Heart left ventricle (tissue), 16 donors: ENCODE measurements at regions not wholly inside any gene's neighbourhood (a gene's known extent, or its start where the extent isn't known, plus 50 kb on each side); places are given as distances from the start of the nearest gene placed in this dataset.

ENCODE experiments used
- ATAC-seq, 4 donors: fragments of 200-7000 bp; cut with Tn5 transposase; one replicate each; pipeline ENCODE4 v1.9.1; 2020 to 2022; ENCODE audit warnings: moderate library complexity in 4 of 4, mild to moderate bottlenecking in 3 of 4, moderate number of reproducible peaks in 1 of 4
- DNase-seq, 5 donors: peaks; one replicate each; pipeline ENCODE4 v3.0.0-alpha.2; 2020
- H3K27ac ChIP-seq, 12 donors: fragments of 200-600 bp; sonication (generic) in 4 of 12; one replicate each; pipeline versions ENCODE4 v1.5.0 to v1.8.0; 2016 to 2022; ENCODE audit warnings: mild to moderate bottlenecking in 2 of 12
- H3K27me3 ChIP-seq, 9 donors: fragments of 200-600 bp; sonication (generic) in 2 of 9; one replicate each; pipeline versions ENCODE4 v1.5.1 to v1.8.0; 2016 to 2022; ENCODE audit warnings: mild to moderate bottlenecking in 3 of 9
- H3K36me3 ChIP-seq, 9 donors: fragments of 200-600 bp; sonication (generic) in 2 of 9; one replicate each; pipeline versions ENCODE4 v1.5.0 to v1.8.0; 2018 to 2022; ENCODE audit warnings: mild to moderate bottlenecking in 2 of 9
- H3K4me1 ChIP-seq, 12 donors: fragments of 200-600 bp; sonication (generic) in 4 of 12; one replicate each; pipeline versions ENCODE4 v1.5.0 to v1.8.0; 2016 to 2022; ENCODE audit warnings: mild to moderate bottlenecking in 3 of 12
- H3K4me3 ChIP-seq, 12 donors: fragments of 200-600 bp; sonication (generic) in 4 of 12; one replicate each; pipeline versions ENCODE4 v1.5.0 to v1.8.0; 2017 to 2022; ENCODE audit warnings: mild to moderate bottlenecking in 9 of 12, moderate library complexity in 4 of 12
- H3K9me3 ChIP-seq, 12 donors: fragments of 200-600 bp; sonication (generic) in 4 of 12; one replicate each; pipeline versions ENCODE4 v1.5.0 to v1.8.0; 2016 to 2022; ENCODE audit warnings: mild to moderate bottlenecking in 1 of 12
- CTCF ChIP-seq, 12 donors: fragments of 200-600 bp; sonication (generic) in 4 of 12; IDR thresholded peaks; one replicate each; pipeline versions ENCODE4 v1.5.0 to v1.8.0; 2018 to 2022; ENCODE audit warnings: antibody characterized with exemption in 12 of 12, mild to moderate bottlenecking in 5 of 12
- POLR2A ChIP-seq, 2 donors: fragments of 450-650 bp; IDR thresholded peaks; one replicate each; pipeline ENCODE4 v1.6.1; 2017; ENCODE audit warnings: antibody characterized with exemption in 2 of 2, mild to moderate bottlenecking in 2 of 2, moderate library complexity in 2 of 2
- WGBS, 4 donors: extraction: QIAGEN DNeasy Blood & Tissue Kit in 2 of 4; methylation state at CpG; one replicate each; pipeline versions ENCODE4 v1.1.5 to v1.1.7; 2013 to 2018; 5-methylcytosine and 5-hydroxymethylcytosine counted together
- intact Hi-C, 10 donors: fragments of 100-400 bp; cut with DNase I; formaldehyde crosslinking; loops; one replicate each; pipeline versions ENCODE4 v1.11.1 to v1.14.2; 2022
- donor health status: ischemic (EF 13 %, LVEDD 7.1; RV severe dilation, severe dysfunction).
- donor health status: healthy with polysubstance abuse.
- donor health status: DM: no; HTN: yes; CAD: no.
- donor health status: DM: no; HTN: no; CAD: no.
- donor health status: ischemic (EF 25% LVEDD 6.9; RV normal size, moderate dysfunction).
- donor health status: ischemic (EF 25% LVEDD 5.7; RV mildly dilated, moderate dysfunction).
- donor health status: healthy.
- donor health status: DM: yes; HTN: yes; CAD: no.
- donor health status: ischemic (EF 35%, LVEDD 5.7; RV mildly dilated, moderate dysfunction).
- donor health status: nonischemic (EF 11% LVEDD 7.7; RV severe dilation, severe dysfunction).
- donor health status: DM: yes; HTN: yes; CAD: no.
- donor health status: PGD.
- donor health status: ischemic (EF 29% LVEDD 5.4; RV normal size, mild dysfunction).
- donor health status: nonischemic (EF 23%, LVEDD 6.1; RV moderate dilation, normal function).

DNA sequence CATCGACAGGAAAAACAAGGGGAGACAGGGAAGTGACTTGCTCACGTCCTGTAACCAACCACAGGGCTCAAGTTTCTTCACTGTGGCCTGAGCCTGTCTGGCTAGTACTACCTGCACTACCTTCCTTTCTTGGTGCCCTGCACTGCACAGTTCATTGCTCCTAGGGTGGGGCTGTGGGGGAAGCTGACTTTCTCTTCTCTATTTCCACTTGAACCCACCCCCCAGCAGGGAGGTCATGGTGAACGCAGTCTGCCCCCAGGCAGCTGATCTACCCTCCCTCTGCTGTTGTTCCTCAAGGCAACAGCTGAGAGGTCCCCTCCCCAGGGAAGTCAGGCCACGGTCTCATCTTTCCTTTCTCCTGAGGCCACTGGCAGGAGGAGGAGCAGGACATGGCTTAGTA lies 532.1 kb downstream of the SOX11 start:
- no peak for TF ChIP-seq CTCF (IDR thresholded peaks at IDR 0.05)
- no peak for TF ChIP-seq POLR2A (IDR thresholded peaks at IDR 0.05)
- no peaks in the 10 kb centered on the region for H3K4me1 ChIP-seq
- WGBS, 4 donors: 49 to 63% (median 62%) methylated on average over 4 of the region's 4 CpGs
- no peaks in the 10 kb centered on the region for H3K9me3 ChIP-seq
- no peak overlapping the region for H3K4me3 ChIP-seq
- no peak for ATAC-seq
- no peaks in the 10 kb centered on the region for H3K36me3 ChIP-seq
- H3K27me3 ChIP-seq: no peaks in the 10 kb centered on the region
- intact Hi-C loops: no loop called here
- no peak overlapping the region for H3K27ac ChIP-seq
- no peak for DNase-seq

- ATAC-seq (no peak), DNase-seq (no peak)
- TF ChIP-seq POLR2A (IDR thresholded peaks at IDR 0.05) (no peak), CTCF (IDR thresholded peaks at IDR 0.05) (no peak)
- Histone ChIP-seq H3K36me3 (no peaks in the 10 kb centered on the region), H3K27me3 (no peaks in the 10 kb centered on the region), H3K27ac (no peak overlapping the region), H3K4me3 (no peak overlapping the region), H3K9me3 (peaks cover 0 to 2% (median 0%) of the 10 kb centered on the region in 12 donors), H3K4me1 (no peaks in the 10 kb centered on the region)
- intact Hi-C loops: no loop called here
- WGBS, 4 donors: 39 to 62% (median 50%) methylated on average over 1 to 2 of the region's 2 CpGs
Observed at GRCh38 chr2:6228251-6228650, 536.1 kb downstream of the SOX11 start.

DNA sequence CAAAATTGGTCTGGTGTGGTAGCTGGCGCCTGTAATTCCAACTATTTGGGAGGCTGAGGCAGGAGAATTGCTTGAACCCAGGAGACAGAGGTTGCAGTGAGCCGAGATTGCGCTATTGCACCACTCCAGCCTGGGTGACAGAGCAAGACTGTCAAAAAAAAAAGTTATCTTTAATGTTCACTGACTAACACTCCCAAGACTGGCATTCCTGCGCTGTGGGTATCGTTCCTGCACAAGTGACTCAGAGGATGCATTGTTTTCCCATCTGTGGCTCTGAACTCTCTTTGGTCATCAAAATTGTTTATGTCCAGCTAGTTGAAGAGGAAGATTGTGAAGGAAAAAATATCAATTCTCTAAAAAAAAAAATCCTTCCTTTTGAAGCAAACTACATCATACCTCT lies 539.0 kb downstream of the SOX11 start:
- DNase-seq: no peak
- WGBS, 4 donors: 89 to 92% (median 91%) methylated on average over 5 of the region's 5 CpGs
- ATAC-seq: no peak
- Histone ChIP-seq H3K4me3 (no peak overlapping the region), H3K9me3 (peaks cover 0 to 2% (median 0%) of the 10 kb centered on the region in 12 donors), H3K4me1 (no peaks in the 10 kb centered on the region), H3K27ac (no peak overlapping the region), H3K36me3 (no peaks in the 10 kb centered on the region), H3K27me3 (no peaks in the 10 kb centered on the region)
- no peak for TF ChIP-seq POLR2A (IDR thresholded peaks at IDR 0.05)
- no peak for TF ChIP-seq CTCF (IDR thresholded peaks at IDR 0.05)
- intact Hi-C loops: no loop called here

GRCh38 chr2:6233993-6234392 lies 541.8 kb downstream of the SOX11 start:
- no peak for TF ChIP-seq CTCF (IDR thresholded peaks at IDR 0.05)
- no peak for TF ChIP-seq POLR2A (IDR thresholded peaks at IDR 0.05)
- H3K4me3 ChIP-seq: no peak overlapping the region
- H3K27me3 ChIP-seq: no peaks in the 10 kb centered on the region
- no peak for DNase-seq
- peaks cover 0 to 5% (median 0%) of the 10 kb centered on the region in 12 donors for H3K9me3 ChIP-seq
- no peaks in the 10 kb centered on the region for H3K36me3 ChIP-seq
- H3K4me1 ChIP-seq: no peaks in the 10 kb centered on the region
- intact Hi-C loops: no loop called here
- H3K27ac ChIP-seq: no peak overlapping the region
- ATAC-seq: no peak
- WGBS, 4 donors: 82 to 93% (median 87%) methylated on average over 4 of the region's 4 CpGs
